ENCODE measurements at regions not wholly inside any gene's neighbourhood (a gene's known extent, or its start where the extent isn't known, plus 50 kb on each side); places are given as distances from the start of the nearest gene placed in this dataset.

- no peak overlapping the region for H2AFZ ChIP-seq (ENCODE audit: low read length)
These were observed 706.8 kb upstream of the PCDH20 start for GRCh38 chr13:62122434-62122833.

GRCh38 chr13:62119739-62120700 is 704.4 kb upstream of the PCDH20 start:
- TF ChIP-seq EZH2phosphoT487 (IDR thresholded peaks at IDR 0.05; ENCODE audit: low read length), result no peak
- TF ChIP-seq CTCF (IDR thresholded peaks at IDR 0.05; ENCODE audit: low read length), result peak; percentile 24; the same call in 1 of the 2 replicates
- no peak for TF ChIP-seq EZH2 (optimal IDR thresholded peaks at IDR 0.05; ENCODE audit: low read depth, low read length)
- peak; percentile 35 for DNase-seq

More at GRCh38 chr13:62122434-62122833, 706.8 kb upstream of the PCDH20 start:
- Histone ChIP-seq H3K27me3 (replicated peaks; ENCODE audit: insufficient read depth, low read length) (no peaks in the 10 kb centered on the region), H3K36me3 (replicated peaks; ENCODE audit: insufficient read depth, low read length) (no peaks in the 10 kb centered on the region), H3K4me3 (ENCODE audit: low read length) (no peak overlapping the region), H3K9ac (ENCODE audit: low read length) (no peak overlapping the region), H3K27ac (ENCODE audit: low read length) (no peak overlapping the region), H3F3A (ENCODE audit: insufficient read depth, low read length) (no peaks in the 10 kb centered on the region), H3K4me1 (ENCODE audit: low read length) (no peaks in the 10 kb centered on the region), H3K79me2 (ENCODE audit: low read length) (no peaks in the 10 kb centered on the region), H4K20me1 (ENCODE audit: insufficient read depth, low read length) (no peaks in the 10 kb centered on the region), H3K9me2 (replicated peaks; ENCODE audit: insufficient read depth, low read length) (no peaks in the 10 kb centered on the region), H3K4me2 (ENCODE audit: low read depth, low read length) (no peak overlapping the region), H3K9me3 (replicated peaks; ENCODE audit: insufficient read depth, low read length) (no peaks in the 10 kb centered on the region)
- TF ChIP-seq EZH2phosphoT487 (IDR thresholded peaks at IDR 0.05; ENCODE audit: low read length) (no peak), EZH2 (optimal IDR thresholded peaks at IDR 0.05; ENCODE audit: low read depth, low read length) (no peak), CTCF (IDR thresholded peaks at IDR 0.05; ENCODE audit: low read length) (no peak)
- no peak for DNase-seq

GRCh38 chr13:62115831-62116230 is 700.2 kb upstream of the PCDH20 start:
- Histone ChIP-seq H3K9me2 (replicated peaks; ENCODE audit: insufficient read depth, low read length) (no peaks in the 10 kb centered on the region), H4K20me1 (ENCODE audit: insufficient read depth, low read length) (no peaks in the 10 kb centered on the region), H3K4me2 (ENCODE audit: low read depth, low read length) (no peak overlapping the region), H3K9me3 (replicated peaks; ENCODE audit: insufficient read depth, low read length) (no peaks in the 10 kb centered on the region), H3F3A (ENCODE audit: insufficient read depth, low read length) (no peaks in the 10 kb centered on the region), H3K36me3 (replicated peaks; ENCODE audit: insufficient read depth, low read length) (no peaks in the 10 kb centered on the region), H3K27me3 (replicated peaks; ENCODE audit: insufficient read depth, low read length) (no peaks in the 10 kb centered on the region), H3K27ac (ENCODE audit: low read length) (no peak overlapping the region), H3K4me1 (ENCODE audit: low read length) (no peaks in the 10 kb centered on the region), H3K79me2 (ENCODE audit: low read length) (no peaks in the 10 kb centered on the region), H2AFZ (ENCODE audit: low read length) (no peak overlapping the region), H3K9ac (ENCODE audit: low read length) (no peak overlapping the region), H3K4me3 (ENCODE audit: low read length) (no peak overlapping the region)
- TF ChIP-seq CTCF (IDR thresholded peaks at IDR 0.05; ENCODE audit: low read length) (no peak), EZH2phosphoT487 (IDR thresholded peaks at IDR 0.05; ENCODE audit: low read length) (no peak), EZH2 (optimal IDR thresholded peaks at IDR 0.05; ENCODE audit: low read depth, low read length) (no peak)
- no peak for DNase-seq

More at GRCh38 chr13:62119739-62120700, 704.4 kb upstream of the PCDH20 start:
- Histone ChIP-seq H3K9ac (ENCODE audit: low read length) (no peak overlapping the region), H3K27ac (ENCODE audit: low read length) (no peak overlapping the region), H3K4me3 (ENCODE audit: low read length) (no peak overlapping the region), H2AFZ (ENCODE audit: low read length) (no peak overlapping the region), H3K36me3 (replicated peaks; ENCODE audit: insufficient read depth, low read length) (no peaks in the 10 kb centered on the region), H3K79me2 (ENCODE audit: low read length) (no peaks in the 10 kb centered on the region), H3K4me2 (ENCODE audit: low read depth, low read length) (no peak overlapping the region), H3F3A (ENCODE audit: insufficient read depth, low read length) (no peaks in the 10 kb centered on the region), H4K20me1 (ENCODE audit: insufficient read depth, low read length) (no peaks in the 10 kb centered on the region), H3K9me2 (replicated peaks; ENCODE audit: insufficient read depth, low read length) (no peaks in the 10 kb centered on the region), H3K4me1 (ENCODE audit: low read length) (no peaks in the 10 kb centered on the region), H3K9me3 (replicated peaks; ENCODE audit: insufficient read depth, low read length) (no peaks in the 10 kb centered on the region), H3K27me3 (replicated peaks; ENCODE audit: insufficient read depth, low read length) (no peaks in the 10 kb centered on the region)

Data from MM.1S (cell line).